Amniotic epithelial cell (primary cell): ENCODE measurements at regions not wholly inside any gene's neighbourhood (a gene's known extent, or its start where the extent isn't known, plus 50 kb on each side); places are given as distances from the start of the nearest gene placed in this dataset.
A peak's percentile ranks its signal among the peaks of the same experiment; 100 is the strongest.
"Not testable (repeated sequence)": the region's sequence is repeated elsewhere in the genome, so short reads cannot be mapped to it uniquely, and the experiment has no call there.

Source experiments
- DNase-seq: peaks from one replicate; pipeline ENCODE4 v3.0.0-alpha.2; 2010; ENCODE audit warnings: low read depth

DNA sequence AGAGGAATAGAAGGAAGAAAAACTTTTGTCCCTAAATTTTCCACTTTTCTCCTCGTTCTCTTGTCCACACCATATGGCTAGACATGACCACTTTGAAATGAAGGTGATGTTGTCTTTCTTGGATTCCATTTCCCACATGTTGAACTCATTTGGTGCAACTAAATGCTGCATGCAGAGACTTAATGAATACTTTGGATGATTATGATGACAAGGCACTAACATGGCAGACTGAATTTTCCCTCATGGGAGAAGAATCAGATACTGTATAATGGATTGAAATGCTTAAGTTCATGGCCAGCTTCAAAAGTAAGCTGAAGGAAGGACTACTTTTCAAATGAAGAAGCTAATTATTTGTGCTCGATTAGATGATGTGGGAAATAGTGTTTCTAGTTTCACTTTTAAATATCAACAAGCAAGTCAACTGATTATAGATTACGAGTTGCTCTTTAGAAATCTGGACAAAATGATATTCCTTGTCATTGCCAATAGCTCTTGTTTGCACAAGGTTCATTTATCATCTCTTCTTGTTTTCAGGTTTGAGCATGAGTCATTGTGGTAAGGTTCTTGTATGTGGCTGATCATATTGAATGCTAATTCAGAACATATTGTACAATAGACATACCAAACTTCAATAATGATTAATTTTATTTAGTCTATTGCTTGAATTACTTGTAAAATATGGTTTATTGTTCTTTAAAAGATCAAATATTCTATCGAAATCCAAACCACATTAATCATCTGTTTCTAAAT lies 501.3 kb upstream of the FTMT start:
- peak; percentile 1 for DNase-seq

DNA sequence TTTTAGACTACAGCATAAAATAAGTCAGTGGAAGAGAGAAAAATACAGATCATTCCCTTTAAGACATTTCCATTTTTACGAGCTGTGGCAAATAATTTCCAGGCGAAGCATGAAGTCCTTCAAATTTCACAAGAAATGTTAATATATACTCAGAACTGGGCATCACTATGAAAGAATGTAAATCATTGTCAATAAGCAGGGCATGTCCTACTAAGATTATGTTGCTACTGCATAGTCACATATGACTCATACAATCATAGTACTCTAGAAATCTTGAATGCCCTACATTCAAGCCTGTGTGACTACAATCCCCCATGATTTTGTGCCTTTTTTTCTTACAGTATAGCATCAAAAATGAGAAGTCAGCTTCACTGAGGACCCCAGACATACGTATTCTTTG lies 485.2 kb upstream of the FTMT start:
- peak; percentile 37 for DNase-seq

DNA sequence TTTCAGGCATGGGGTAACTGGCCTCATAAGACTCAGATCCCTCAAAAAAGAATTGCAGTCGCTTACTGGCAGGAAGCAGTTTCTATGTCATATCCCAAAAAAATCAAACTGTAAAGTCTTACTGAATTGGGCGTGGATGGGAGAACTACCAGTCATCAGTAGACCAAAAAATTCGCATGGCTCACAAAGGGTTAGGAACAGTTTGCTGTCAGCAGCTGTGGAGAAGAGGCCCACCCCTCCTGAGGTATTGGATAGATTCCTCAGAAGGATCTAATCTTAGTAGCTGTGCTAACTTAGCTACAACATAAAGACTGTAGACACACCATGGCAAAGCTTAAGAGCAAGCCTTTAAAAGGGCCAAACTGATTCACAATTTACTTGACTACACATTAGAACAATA lies 478.3 kb upstream of the FTMT start:
- DNase-seq = no peak

DNA sequence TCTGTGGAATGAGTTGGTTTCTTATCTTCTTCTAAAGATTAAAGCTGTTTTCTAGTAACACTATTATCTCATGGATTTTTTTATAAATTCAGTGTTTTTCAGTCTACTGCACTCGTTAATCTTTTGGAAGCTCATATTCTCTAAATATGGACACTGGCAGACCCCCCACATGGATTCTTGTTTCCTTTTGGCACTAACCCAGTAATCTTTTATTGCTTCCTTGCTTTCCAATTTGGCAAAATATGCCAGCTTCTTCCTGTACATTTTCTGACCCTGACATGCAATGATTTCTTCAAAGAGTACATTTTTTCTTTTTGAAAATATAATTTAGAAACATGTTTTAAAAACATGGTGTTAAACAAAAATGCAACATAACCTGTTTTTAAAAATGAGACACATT lies 474.2 kb upstream of the FTMT start:
- peak; percentile 5 for DNase-seq

DNA sequence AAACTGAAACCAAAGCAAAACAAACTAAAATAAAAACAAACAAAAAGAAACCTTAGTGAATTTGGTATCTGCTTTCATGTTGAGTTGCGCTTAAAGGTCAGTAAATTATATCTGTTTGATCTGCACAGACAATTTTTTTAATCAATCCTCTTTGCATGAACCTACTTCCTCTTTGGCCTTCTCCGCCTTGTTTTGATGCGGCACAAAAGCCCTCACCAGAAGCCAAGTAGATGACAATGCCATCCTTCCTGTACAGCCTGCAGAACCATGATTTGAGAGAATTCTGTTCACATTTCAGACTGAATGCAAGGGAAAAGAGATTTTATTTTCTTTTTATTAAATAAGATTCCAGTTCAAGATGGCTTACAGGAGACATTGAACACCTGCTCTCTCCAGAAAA lies 473.6 kb upstream of the FTMT start:
- DNase-seq = no peak

DNA sequence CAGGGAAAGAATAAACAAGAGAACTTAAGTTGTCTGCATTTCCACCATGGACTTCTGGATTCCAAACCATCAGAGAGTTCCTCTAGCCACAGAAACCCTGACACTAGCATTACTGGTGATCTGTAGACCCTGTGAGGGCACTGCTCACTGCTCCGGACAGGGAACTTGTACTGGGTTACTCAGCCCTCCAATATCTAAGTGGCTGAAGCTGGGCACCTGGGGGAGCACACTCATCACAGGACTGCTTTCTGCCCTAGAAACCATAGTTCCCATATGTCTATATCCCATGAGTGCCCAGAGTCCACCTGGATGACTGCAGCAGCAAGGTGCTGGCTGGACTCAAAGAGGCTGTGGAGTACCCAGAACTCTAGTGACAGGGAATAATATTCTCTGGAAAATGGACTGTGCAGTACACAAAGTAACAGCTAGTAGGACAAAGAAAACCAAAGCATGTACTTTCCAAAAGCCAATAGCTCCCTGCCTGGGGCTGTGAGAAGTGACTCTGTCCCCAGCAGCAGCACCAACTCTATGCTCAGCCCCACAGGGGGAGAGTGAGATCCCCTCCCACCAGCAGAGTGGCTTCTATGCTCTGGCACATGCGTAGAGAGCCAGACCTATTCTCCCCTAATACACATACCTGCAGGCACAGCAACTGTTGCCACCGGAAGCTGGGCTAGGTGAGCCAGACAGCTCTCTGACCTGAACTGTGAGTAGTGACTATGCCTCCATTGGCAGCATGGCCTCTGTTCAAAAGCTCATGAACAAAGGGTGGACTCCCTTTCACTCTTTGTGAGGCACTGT lies 472.9 kb upstream of the FTMT start:
- no peak for DNase-seq

DNA sequence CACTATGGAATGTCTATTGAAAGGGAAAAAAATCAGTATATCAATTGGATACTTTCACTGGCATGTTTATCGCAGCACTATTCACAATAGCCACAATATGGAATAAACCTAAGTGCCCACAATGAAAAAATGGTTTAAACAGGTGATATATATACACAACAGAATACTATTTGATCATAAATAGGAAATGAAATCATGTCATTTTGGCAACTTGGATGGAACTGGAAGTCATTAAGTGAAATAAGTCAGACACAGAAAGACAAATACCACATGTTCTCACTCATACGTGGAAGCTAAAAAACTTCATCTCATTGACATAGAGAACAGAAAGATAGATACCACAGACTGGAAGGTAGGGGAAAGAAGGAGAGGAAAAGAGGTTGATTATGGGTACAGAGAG lies 471.6 kb upstream of the FTMT start:
- no peak for DNase-seq

DNA sequence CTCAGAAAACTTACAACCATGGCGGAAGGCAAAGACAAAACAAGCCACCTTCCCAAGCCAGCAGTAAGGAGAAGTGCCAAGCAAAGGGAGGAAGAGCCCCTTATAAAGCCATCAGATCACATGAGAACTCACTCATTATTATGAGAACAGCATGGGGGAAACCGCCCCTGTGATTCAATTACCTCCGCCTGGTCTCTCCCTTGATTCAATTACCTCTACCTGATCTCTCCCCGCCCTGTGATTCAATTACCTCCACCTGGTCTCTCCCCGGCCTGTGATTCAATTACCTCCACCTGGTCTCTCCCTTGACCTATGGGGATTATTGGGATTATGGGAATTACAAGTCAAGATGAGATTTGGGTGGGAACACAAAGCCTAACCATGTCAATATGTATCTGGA lies 467.3 kb upstream of the FTMT start:
- no peak for DNase-seq

DNA sequence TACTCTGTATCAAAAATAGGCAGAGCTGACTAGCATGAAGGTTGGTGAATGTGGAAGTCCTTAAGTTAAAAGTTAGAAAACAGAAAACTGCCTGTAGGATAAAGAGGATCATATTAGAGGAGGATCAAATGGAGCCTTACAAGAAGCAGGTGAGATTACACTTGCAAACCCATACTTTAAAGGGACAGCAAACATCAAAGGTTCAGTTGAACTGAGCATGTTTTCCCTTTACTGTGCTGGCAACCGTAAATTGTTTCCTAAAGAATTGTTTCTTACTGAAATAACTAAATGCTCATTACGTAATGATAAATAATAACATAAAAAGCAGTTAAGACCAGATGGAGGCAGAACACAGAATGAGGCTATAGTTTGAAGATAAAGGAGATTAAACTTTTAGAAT lies 465.3 kb upstream of the FTMT start:
- no peak for DNase-seq

DNA sequence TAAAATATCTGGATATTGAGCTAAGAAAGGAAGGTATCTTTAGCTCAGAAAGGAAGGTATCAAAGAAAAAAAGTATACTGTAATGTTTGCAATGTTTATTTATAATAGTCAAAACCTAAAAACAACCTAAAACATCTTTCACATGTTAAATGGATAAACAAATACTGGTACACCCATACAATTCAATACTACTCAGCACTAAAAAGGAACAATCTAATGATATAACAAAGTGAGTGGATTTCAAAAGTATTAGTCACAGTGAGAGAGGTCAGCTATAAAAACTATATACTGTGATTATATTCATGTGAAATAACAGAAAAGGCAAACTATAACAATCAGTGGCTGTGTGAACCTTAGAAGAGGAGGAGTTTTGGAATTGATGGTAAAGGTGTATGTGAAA lies 455.0 kb upstream of the FTMT start:
- no peak for DNase-seq

DNA sequence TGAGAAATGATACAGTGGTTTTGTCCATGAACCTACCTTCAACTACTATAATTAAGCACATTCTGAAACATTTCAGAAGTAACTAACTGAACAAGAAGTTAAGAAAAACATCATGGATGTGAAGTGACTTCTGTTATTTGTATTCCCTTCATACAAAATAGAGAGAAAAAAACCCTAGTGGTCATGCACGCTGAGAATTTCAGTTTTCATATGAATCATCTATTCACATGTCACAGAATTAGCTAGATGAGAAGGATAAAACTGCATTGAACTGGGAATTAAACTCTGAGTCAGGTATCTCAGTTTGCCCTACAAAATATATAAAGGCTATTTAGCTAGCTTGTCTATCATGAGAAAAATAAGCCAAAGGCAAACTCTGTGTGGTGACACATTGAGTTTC lies 451.8 kb upstream of the FTMT start:
- DNase-seq = no peak

DNA sequence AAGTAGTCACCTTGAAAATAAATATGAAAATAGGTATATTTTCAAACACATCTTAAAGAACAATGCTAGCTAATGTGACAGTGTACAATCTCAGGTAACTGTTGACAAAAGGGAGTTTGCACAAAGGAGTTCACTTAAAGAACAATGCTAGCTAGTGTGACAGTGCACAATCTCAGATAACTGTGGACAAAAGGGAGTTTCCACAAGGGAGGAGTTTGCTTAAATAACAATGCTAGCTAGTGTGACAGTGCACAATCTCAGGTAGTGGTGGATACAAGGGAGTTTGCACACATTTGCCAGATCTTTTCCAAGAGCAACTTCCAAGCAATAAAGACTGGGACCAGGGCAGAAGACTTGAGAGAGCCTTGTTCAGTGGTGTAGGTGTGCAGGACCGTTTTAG lies 442.9 kb upstream of the FTMT start:
- DNase-seq = no peak

DNA sequence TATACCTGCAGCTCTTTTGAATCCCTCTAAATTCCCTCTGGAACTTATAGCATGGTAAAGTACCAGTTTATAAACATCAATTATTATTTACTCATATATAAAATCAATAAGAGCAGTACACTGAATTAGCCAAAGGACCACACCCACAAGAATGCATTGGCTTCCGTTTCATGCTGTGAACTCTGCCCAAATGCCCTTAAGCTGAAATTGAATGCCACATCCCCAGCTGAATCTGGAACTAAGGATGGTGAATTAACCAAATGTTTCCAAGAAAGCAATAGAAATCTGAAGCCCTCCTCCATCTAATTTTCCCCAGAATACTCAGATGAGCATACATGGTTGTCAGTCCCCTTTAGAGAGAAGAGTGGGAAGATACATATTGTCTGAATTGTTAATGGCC lies 436.4 kb upstream of the FTMT start:
- DNase-seq = no peak

DNA sequence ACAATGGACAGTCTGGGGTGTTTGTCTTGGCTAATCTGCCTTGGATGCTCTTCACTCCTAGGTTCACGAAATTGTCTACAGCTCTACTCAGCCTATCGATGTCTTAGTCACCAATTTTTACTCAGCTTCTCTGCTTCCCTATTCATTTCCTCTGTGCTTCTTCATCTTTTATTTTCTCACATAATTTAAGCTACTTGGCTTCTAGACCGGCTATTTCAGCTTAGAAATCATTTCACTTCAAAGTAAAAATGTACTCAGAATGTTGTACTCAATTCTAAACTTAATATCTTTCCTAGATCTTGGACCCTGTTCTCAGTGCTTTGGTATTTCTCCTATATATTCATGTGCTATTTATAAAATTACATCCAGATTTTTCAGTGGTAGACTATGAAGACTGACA lies 430.0 kb upstream of the FTMT start:
- no peak for DNase-seq

DNA sequence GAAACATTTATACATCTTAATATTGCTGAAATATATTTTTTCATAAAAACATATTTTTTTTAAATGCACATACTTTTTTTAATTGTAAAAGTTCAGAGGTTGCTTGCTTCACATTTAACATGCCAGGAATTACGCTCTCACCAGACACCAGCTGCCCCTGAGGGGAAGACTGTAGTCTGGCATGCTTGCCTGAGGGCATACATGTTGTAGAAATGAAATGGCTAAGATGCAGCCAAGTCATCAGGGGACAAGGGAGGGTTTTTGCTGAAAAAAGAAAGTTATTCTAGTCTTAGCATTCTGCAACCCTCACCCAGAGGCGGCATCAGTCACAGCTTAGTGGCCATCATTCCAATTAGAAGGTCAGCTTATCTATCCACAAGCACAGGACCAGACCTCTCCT lies 426.7 kb upstream of the FTMT start:
- no peak for DNase-seq

DNA sequence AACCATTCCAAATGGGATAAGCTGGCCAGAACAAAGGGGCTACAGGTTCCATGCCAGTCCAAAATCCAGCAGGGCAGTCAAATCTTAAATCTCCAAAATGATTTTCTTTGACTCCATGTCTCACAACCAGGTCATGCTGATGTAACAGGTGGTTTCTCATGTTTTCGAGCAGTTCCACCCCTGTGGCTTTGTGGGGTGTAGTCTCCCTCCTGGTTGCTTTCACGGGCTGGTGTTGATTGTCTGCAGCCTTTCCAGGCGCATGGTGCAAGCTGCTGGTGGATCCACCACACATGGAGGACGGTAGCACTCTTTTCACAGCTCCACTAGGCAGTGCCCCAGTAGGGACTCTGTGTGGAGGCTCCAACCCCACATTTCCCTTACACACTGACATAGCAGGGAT lies 425.5 kb upstream of the FTMT start:
- DNase-seq = no peak

DNA sequence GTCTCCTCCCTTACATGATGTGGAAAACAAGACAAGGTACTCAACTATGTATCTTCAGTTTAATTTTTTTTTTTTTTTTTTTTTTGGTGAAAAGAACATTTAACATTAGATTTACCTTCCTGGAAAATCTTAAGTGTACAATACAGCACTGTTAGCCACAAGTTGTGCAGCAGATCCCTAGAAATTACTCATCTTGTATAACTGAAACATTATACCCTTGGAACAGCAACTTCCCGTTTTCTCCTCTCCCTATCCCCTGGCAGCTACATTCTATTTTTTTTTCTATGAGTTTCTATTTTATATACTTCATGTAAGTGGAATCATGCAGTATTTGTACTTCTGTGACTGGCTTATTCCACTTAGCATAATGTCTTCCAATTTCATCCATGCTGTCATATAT lies 421.9 kb upstream of the FTMT start:
- DNase-seq = no peak

DNA sequence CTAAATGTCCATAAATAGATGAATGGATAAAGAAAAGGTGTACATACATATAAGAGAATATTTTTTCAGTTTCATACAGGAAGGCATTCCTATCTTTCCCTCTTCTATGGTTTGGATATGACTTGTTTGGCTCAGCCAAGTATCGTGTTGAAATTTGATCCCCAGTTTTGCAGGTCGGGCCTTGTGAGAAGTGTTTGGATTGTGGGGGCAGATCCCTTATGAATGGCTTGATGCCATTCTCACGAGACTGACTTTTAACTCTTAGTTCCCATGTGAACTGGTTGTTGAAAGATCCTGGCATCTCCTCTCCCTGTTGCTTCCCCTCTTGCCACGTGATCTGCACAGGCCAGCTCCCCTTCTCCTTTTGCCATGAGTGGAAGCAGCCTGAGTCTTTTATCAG lies 421.1 kb upstream of the FTMT start:
- DNase-seq = peak; percentile 1

DNA sequence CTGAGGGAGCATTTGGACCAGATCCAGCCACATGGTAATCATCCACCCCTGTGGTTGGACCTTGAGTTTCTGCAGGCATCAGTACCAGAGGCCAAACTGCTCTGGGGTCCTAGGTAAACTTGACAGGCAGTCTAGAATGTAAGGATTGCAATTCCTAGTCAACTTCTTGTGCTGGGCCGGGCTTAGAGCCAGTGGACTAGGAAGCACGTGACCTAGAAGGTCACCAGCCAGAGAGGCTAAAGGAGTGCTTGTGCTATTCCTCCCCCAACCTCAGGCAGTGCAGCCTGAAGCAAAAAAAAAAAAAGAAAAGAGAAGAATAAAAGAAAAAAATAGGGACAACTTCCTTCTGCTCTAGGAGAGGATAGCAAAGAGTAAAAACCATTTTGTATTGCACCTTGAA lies 406.2 kb upstream of the FTMT start:
- peak; percentile 1 for DNase-seq

DNA sequence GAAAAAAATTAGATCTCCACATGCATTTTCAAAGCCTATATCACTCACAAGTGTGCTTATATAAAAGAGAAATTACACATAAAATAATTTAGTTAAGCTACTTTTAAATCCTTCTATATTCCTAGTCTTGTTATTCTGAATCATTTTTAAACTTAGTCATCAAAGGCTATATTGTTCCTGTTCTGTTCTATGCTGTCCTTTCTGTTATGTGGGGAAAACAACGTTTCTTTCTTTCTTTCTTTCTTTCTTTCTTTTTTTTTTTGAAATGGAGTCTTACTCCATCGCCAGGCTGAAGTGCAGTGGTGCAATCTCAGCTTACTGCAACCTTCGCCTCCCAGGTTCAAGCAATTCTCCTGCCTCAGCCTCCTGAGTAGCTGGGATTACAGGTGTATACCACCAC lies 389.2 kb upstream of the FTMT start:
- no peak for DNase-seq

DNA sequence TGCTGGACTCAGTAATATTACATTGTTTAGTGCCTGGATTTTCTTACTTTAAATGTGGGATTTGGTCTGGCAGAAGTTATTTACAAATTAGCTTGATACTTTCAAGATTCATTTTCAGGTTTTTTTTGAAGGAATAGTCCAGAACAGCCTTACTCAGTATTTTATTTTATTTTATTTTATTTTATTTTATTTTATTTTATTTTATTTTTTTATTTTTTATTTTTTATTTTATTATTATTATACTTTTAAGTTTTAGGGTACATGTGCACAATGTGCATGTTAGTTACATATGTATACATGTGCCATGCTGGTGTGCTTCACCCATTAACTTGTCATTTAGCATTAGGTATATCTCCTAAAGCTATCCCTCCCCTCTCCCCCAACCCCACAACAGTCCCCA lies 380.5 kb upstream of the FTMT start:
- not testable (repeated sequence) for DNase-seq

DNA sequence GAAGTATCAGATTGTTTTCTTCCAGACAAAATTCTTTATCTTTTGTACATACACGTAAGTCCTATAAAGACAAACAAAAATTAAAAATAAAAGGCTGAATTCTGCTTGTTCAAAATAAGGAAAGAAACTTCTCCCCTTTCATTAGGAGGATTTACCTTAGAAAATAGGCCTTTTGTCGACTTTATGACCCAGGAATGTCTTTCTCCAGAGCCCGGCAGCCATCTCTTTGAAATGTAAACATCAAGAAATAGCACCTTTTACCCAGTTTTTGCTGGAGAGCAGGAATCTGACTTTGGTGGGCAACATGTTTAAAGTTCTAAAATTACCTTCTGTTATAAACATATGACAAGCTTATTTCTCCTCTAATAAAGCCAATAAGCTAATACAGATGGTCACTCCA lies 373.0 kb upstream of the FTMT start:
- no peak for DNase-seq

DNA sequence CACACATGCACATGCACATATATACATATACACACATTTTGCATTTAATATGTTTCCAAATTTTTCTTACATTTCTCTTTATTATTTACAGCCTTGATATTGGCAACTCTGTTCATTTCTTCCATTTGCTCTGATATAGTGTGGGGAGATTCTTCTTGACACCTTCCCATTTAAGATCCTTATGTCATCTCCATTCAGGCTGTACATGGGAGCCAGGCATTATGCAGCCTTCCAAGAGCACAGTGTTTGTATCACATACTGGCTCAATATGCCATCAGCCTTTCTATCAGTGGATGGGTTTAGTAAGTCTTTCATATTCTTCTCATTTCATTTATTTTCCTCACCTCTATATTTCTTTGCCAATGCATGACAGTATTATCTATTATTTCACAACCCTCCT lies 372.3 kb upstream of the FTMT start:
- no peak for DNase-seq

DNA sequence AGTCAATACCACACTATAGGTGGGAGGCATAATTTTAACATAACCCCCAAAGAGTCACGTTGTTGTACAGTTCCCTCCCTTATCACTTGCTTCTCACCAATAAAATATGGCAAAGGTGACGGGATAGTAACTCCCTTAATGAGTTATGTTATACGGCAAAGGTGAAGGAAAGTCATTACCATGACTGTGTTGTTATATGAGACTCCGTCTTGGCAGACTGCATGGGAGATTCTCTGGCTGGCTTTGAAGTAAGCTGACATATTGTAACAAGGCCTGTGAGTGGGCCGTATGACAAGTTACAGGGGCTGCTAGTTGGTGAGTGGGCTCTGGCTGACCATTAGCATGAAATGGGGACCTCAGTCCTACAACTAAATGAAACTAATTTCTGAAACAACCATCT lies 366.4 kb upstream of the FTMT start:
- DNase-seq = no peak
